ENCODE measurements at regions not wholly inside any gene's neighbourhood (a gene's known extent, or its start where the extent isn't known, plus 50 kb on each side); places are given as distances from the start of the nearest gene placed in this dataset.

- TF ChIP-seq MXI1 (IDR thresholded peaks at IDR 0.05; ENCODE audit: low read depth, low read length): no peak
- no peak for TF ChIP-seq PBX3 (IDR thresholded peaks at IDR 0.05)
- no peak for TF ChIP-seq ELF1 (IDR thresholded peaks at IDR 0.05)
- no peak for TF ChIP-seq USF2 (IDR thresholded peaks at IDR 0.05; ENCODE audit: borderline replicate concordance, low read depth, low read length)
- TF ChIP-seq SMC3 (IDR thresholded peaks at IDR 0.05; ENCODE audit: low read depth, low read length): no peak
- Histone ChIP-seq H3K9ac (no peak overlapping the region), H3K9me3 (no peaks in the 10 kb centered on the region), H3K27ac (ENCODE audit: low read depth in 2 of 2, low read length in 1 of 2) (no peak overlapping the region), H4K20me1 (ENCODE audit: insufficient read depth) (no peaks in the 10 kb centered on the region), H3K4me2 (no peak overlapping the region), H3K9me2 (no peaks in the 10 kb centered on the region), H3F3A (replicated peaks; ENCODE audit: insufficient read depth) (no peaks in the 10 kb centered on the region), H3K4me1 (ENCODE audit: control insufficient read depth in 1 of 2, insufficient read depth in 2 of 2, low read depth in 1 of 2, low read length in 1 of 2) (no peaks in the 10 kb centered on the region), H3K27me3 (ENCODE audit: insufficient read depth) (no peaks in the 10 kb centered on the region), H3K4me3 (ENCODE audit: low read depth in 2 of 2, low read length in 1 of 2) (no peak overlapping the region), H3K79me2 (ENCODE audit: insufficient read depth) (no peaks in the 10 kb centered on the region), H2AFZ (ENCODE audit: low read depth) (no peak overlapping the region), H3K36me3 (replicated peaks in 1 of 2; ENCODE audit: control insufficient read depth in 1 of 2, insufficient read depth in 2 of 2, low read length in 1 of 2) (no peaks in the 10 kb centered on the region)
- ChIA-PET POLR2A (no interaction called here), CTCF (no interaction called here)
- no peak for DNase-seq
Observed at GRCh38 chr4:12963291-12963690, 520.8 kb downstream of the RAB28 start.

- H3K4me2 ChIP-seq: no peak overlapping the region
- no peak overlapping the region for H2AFZ ChIP-seq (ENCODE audit: low read depth)
- H3K36me3 ChIP-seq (replicated peaks in 1 of 2; ENCODE audit: control insufficient read depth in 1 of 2, insufficient read depth in 2 of 2, low read length in 1 of 2): no peaks in the 10 kb centered on the region
- no peaks in the 10 kb centered on the region for H3K27me3 ChIP-seq (ENCODE audit: insufficient read depth)
- no peaks in the 10 kb centered on the region for H4K20me1 ChIP-seq (ENCODE audit: insufficient read depth)
- no peaks in the 10 kb centered on the region for H3K9me2 ChIP-seq
- ChIA-PET POLR2A (no interaction called here), CTCF (no interaction called here)
- no peak overlapping the region for H3K4me3 ChIP-seq (ENCODE audit: low read depth in 2 of 2, low read length in 1 of 2)
- DNase-seq: no peak
- 47% methylated on average over 2 of the region's 2 CpGs for WGBS (ENCODE audit: low lambda C conversion rate)
- no peak overlapping the region for H3K9ac ChIP-seq
- TF ChIP-seq PBX3 (IDR thresholded peaks at IDR 0.05) (no peak), USF2 (IDR thresholded peaks at IDR 0.05; ENCODE audit: borderline replicate concordance, low read depth, low read length) (no peak), SMC3 (IDR thresholded peaks at IDR 0.05; ENCODE audit: low read depth, low read length) (no peak), EP300 (IDR thresholded peaks at IDR 0.05; ENCODE audit: borderline replicate concordance in 1 of 2, low read depth in 1 of 2, low read length in 1 of 2) (no peak), GATA2 (CRISPR knock-in tag; IDR thresholded peaks at IDR 0.05) (no peak), MAX (IDR thresholded peaks at IDR 0.05; ENCODE audit: low read depth) (no peak), NFIC (IDR thresholded peaks at IDR 0.05; ENCODE audit: borderline replicate concordance) (no peak), RAD21 (IDR thresholded peaks at IDR 0.05; ENCODE audit: low read length) (no peak), FOXM1 (IDR thresholded peaks at IDR 0.05; ENCODE audit: low read depth) (no peak), SIN3A (IDR thresholded peaks at IDR 0.05; ENCODE audit: borderline replicate concordance, low read depth, low read length) (no peak), FOXJ3 (CRISPR knock-in tag; IDR thresholded peaks at IDR 0.05) (no peak)
- no peak overlapping the region for H3K27ac ChIP-seq (ENCODE audit: low read depth in 2 of 2, low read length in 1 of 2)
- no peaks in the 10 kb centered on the region for H3K79me2 ChIP-seq (ENCODE audit: insufficient read depth)
- no peaks in the 10 kb centered on the region for H3K4me1 ChIP-seq (ENCODE audit: control insufficient read depth in 1 of 2, insufficient read depth in 2 of 2, low read depth in 1 of 2, low read length in 1 of 2)
- no peaks in the 10 kb centered on the region for H3F3A ChIP-seq (replicated peaks; ENCODE audit: insufficient read depth)
- no peaks in the 10 kb centered on the region for H3K9me3 ChIP-seq
Observed at GRCh38 chr4:12961713-12962112, 522.4 kb downstream of the RAB28 start.
